Muscle layer of duodenum (tissue), 2 donors: ENCODE measurements at regions not wholly inside any gene's neighbourhood (a gene's known extent, or its start where the extent isn't known, plus 50 kb on each side); places are given as distances from the start of the nearest gene placed in this dataset.

Experiments
- H3K27ac ChIP-seq: one replicate; pipeline ENCODE4 v1.7.0; 2013; ENCODE audit warnings: mild to moderate bottlenecking, low read length
- H3K27me3 ChIP-seq: one replicate; pipeline ENCODE4 v1.7.0; 2013; ENCODE audit warnings: low read depth, mild to moderate bottlenecking, control low read depth, low read length
- H3K36me3 ChIP-seq, 2 donors: one replicate each; pipeline ENCODE4 v1.7.0; 2013; ENCODE audit warnings: low read length in 2 of 2, control low read depth in 1 of 2, mild to moderate bottlenecking in 1 of 2; ENCODE audit not compliant: insufficient read depth in 2 of 2, control insufficient read depth in 1 of 2
- H3K4me1 ChIP-seq, 2 donors: one replicate each; pipeline ENCODE4 v1.7.0; 2013; ENCODE audit warnings: low read length in 2 of 2, mild to moderate bottlenecking in 2 of 2, control low read depth in 1 of 2, moderate library complexity in 1 of 2; ENCODE audit not compliant: insufficient read depth in 2 of 2, control insufficient read depth in 1 of 2
- H3K4me3 ChIP-seq, 2 donors: one replicate each; pipeline ENCODE4 v1.7.0; 2013; ENCODE audit warnings: low read length in 2 of 2, low read depth in 1 of 2, mild to moderate bottlenecking in 1 of 2
- H3K9me3 ChIP-seq, 2 donors: one replicate each; pipeline ENCODE4 v1.7.0; 2013; ENCODE audit warnings: low read length in 2 of 2, control low read depth in 1 of 2, mild to moderate bottlenecking in 1 of 2; ENCODE audit not compliant: control insufficient read depth in 1 of 2
- donor health status: healthy.

DNA sequence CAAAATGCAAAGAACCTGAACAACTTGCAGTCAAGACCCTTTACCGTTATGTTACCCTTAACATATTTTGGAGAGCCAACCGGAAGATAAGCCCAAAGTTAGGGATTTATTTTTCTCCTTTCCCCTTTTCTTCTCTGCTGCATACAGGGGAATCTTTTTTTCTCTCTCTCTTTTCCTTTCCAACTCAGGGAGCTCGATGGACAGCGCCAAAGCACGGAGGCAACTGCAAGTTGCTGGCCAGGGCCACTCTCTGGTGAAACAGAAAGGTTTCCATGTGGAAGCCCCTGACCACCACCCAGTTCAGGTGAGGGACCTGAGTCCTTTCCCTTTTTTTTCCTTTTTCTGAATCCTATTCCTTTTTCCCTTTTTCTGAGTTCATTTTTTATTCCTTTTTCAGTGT is 98.8 kb upstream of the COX10 start:
- Histone ChIP-seq H3K9me3 (no peaks in the 10 kb centered on the region), H3K36me3 (no peaks in the 10 kb centered on the region), H3K27ac (no peak overlapping the region), H3K27me3 (no peaks in the 10 kb centered on the region), H3K4me3 (no peak overlapping the region), H3K4me1 (no peaks in the 10 kb centered on the region)

- no peak overlapping the region for H3K4me3 ChIP-seq
- H3K27ac ChIP-seq = no peak overlapping the region
- no peaks in the 10 kb centered on the region for H3K4me1 ChIP-seq
- no peaks in the 10 kb centered on the region for H3K27me3 ChIP-seq
- no peaks in the 10 kb centered on the region for H3K9me3 ChIP-seq
- no peaks in the 10 kb centered on the region for H3K36me3 ChIP-seq
These were observed 95.2 kb upstream of the COX10 start for GRCh38 chr17:13973960-13974651.

- Histone ChIP-seq H3K36me3 (no peaks in the 10 kb centered on the region), H3K27ac (no peak overlapping the region), H3K9me3 (no peaks in the 10 kb centered on the region), H3K4me3 (no peak overlapping the region), H3K4me1 (no peaks in the 10 kb centered on the region), H3K27me3 (no peaks in the 10 kb centered on the region)
These were observed 91.5 kb upstream of the COX10 start for GRCh38 chr17:13977837-13978236.

DNA sequence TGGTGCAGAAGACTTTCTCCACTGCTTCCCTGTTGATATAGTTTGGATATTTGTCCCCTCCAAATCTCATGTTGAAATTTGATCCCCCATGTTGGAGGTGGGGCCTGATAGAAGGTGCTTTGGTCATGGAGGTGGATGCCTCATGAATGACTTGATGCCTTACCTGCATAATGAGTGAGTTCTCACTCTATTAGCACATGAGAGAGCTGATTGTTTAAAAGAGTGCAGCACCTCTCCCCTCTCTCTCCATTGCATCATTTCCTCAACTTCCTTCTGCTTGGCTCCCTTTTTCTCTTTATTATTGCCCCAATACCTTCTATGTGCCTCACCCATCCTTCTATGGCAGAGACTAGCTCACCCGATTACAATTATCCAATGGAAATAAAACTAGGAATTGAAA is 90.8 kb upstream of the COX10 start:
- H3K4me3 ChIP-seq = no peak overlapping the region
- no peak overlapping the region for H3K27ac ChIP-seq
- H3K27me3 ChIP-seq = no peaks in the 10 kb centered on the region
- H3K4me1 ChIP-seq = no peaks in the 10 kb centered on the region
- H3K9me3 ChIP-seq = no peaks in the 10 kb centered on the region
- no peaks in the 10 kb centered on the region for H3K36me3 ChIP-seq

DNA sequence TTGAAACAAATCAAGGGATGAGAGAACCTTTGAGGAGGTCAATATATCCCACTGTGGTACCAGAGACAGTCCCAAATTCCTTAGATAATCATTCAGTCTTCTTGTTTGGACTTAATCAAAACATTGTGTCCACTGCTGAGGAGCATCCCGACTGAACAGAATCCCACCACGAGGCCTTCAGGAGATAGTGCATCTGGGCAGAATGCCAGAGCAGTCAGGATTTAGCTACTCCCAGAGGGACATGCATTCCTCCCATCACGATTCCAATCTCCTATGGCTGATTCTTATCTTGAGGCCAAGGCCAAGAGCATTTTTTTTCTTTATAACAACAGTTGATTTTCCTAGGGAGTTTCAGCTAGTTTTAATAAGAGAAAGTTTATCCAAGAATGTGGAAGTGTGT is 87.4 kb upstream of the COX10 start:
- Histone ChIP-seq H3K4me1 (no peaks in the 10 kb centered on the region), H3K27me3 (no peaks in the 10 kb centered on the region), H3K9me3 (no peaks in the 10 kb centered on the region), H3K36me3 (no peaks in the 10 kb centered on the region), H3K4me3 (no peak overlapping the region), H3K27ac (no peak overlapping the region)

GRCh38 chr17:13984956-13985355 is 84.3 kb upstream of the COX10 start:
- no peak overlapping the region for H3K4me3 ChIP-seq
- H3K4me1 ChIP-seq = no peaks in the 10 kb centered on the region
- no peaks in the 10 kb centered on the region for H3K27me3 ChIP-seq
- H3K36me3 ChIP-seq = no peaks in the 10 kb centered on the region
- H3K9me3 ChIP-seq = no peaks in the 10 kb centered on the region
- H3K27ac ChIP-seq = no peak overlapping the region

DNA sequence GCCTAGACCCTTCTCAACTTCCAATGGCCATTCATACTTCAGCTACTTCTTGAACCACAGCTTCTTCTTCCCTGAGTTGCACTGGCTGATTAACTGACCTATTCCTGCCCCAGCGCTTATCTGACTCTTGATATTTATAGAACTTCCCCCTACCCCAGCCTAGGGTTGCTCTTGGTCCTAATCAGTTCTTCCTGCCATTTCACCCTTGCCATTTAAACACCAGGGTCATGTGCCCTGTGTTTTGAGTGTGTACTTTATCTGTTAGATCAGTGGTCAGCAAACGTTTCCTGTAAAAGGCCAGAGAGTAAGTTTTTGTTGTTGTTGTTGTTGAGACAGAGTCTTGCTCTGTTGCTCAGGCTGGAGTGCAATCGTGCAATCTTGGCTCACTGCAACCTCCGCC is 82.4 kb upstream of the COX10 start:
- Histone ChIP-seq H3K27ac (no peak overlapping the region), H3K4me1 (no peaks in the 10 kb centered on the region), H3K9me3 (no peaks in the 10 kb centered on the region), H3K4me3 (no peak overlapping the region), H3K36me3 (no peaks in the 10 kb centered on the region), H3K27me3 (no peaks in the 10 kb centered on the region)

DNA sequence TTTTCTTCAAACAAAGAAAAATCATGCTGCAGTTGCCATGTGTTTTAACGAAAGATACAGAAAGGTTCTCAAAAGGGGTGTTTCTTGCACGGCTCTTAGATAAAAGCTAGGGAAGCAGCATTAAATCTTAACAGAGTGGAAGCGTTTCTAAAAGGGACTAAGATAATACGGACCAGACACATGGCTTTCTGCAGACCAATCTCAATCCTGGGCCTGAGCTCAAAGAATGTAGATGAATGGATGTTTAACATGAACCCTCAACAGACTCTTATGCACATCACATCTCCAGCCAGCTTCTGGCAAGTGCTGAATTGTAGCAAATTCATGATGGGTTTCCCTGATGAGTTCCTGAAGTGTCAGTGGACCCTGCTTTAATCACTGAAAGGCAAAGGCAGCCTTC is 80.2 kb upstream of the COX10 start:
- no peaks in the 10 kb centered on the region for H3K36me3 ChIP-seq
- no peaks in the 10 kb centered on the region for H3K27me3 ChIP-seq
- no peak overlapping the region for H3K27ac ChIP-seq
- H3K9me3 ChIP-seq = no peaks in the 10 kb centered on the region
- no peak overlapping the region for H3K4me3 ChIP-seq
- H3K4me1 ChIP-seq = no peaks in the 10 kb centered on the region

GRCh38 chr17:13993106-13993505 is 76.2 kb upstream of the COX10 start:
- H3K4me3 ChIP-seq = no peak overlapping the region

GRCh38 chr17:13994050-13994449 is 75.3 kb upstream of the COX10 start:
- Histone ChIP-seq H3K4me1 (peaks cover 0 to 4% of the 10 kb centered on the region in 2 donors), H3K9me3 (no peaks in the 10 kb centered on the region), H3K27ac (no peak overlapping the region), H3K4me3 (no peak overlapping the region), H3K27me3 (no peaks in the 10 kb centered on the region), H3K36me3 (no peaks in the 10 kb centered on the region)

More at GRCh38 chr17:13993106-13993505, 76.2 kb upstream of the COX10 start:
- Histone ChIP-seq H3K4me1 (peaks cover 0 to 4% of the 10 kb centered on the region in 2 donors), H3K36me3 (no peaks in the 10 kb centered on the region), H3K27me3 (no peaks in the 10 kb centered on the region), H3K27ac (no peak overlapping the region), H3K9me3 (no peaks in the 10 kb centered on the region)

DNA sequence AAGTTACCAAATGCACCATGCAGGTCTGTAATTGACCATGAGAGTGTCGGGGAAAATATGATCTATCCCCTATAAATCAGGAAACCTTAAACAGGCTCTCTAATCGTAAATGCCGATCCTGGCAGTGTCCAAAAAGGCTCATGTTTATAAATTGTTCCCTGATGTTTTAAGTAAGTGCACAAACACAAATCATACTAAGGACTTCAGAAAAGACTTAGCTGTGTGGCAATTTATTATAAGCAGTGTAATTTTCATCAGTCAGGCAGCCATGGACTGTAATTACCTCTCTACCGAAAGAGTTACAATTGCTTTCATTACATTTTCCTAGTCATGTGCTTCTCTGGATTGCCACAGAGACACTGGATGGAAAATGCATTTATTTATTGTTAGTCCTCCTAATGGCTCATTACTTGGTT is 73.4 kb upstream of the COX10 start:
- Histone ChIP-seq H3K4me3 (no peak overlapping the region), H3K4me1 (peaks cover 0 to 4% of the 10 kb centered on the region in 2 donors), H3K27ac (no peak overlapping the region)

GRCh38 chr17:13996276-13996675 is 73.0 kb upstream of the COX10 start:
- Histone ChIP-seq H3K4me1 (peaks cover 0 to 4% of the 10 kb centered on the region in 2 donors), H3K4me3 (no peak overlapping the region), H3K27ac (no peak overlapping the region), H3K36me3 (no peaks in the 10 kb centered on the region), H3K27me3 (no peaks in the 10 kb centered on the region), H3K9me3 (no peaks in the 10 kb centered on the region)

More for the DNA sequence above, 73.4 kb upstream of the COX10 start:
- no peaks in the 10 kb centered on the region for H3K9me3 ChIP-seq
- no peaks in the 10 kb centered on the region for H3K27me3 ChIP-seq
- no peaks in the 10 kb centered on the region for H3K36me3 ChIP-seq
